HG03097 (cell line): ENCODE measurements at regions not wholly inside any gene's neighbourhood (a gene's known extent, or its start where the extent isn't known, plus 50 kb on each side); places are given as distances from the start of the nearest gene placed in this dataset.
"Not testable (repeated sequence)": the region's sequence is repeated elsewhere in the genome, so short reads cannot be mapped to it uniquely, and the experiment has no call there.

Experiments used
- ATAC-seq: cut with Tn5 transposase; IDR thresholded peaks from one replicate; pipeline ENCODE4 v1.9.1; 2021; ENCODE audit not compliant: unreplicated experiment, low FRiP score

- not testable (repeated sequence) for ATAC-seq
Observed at GRCh38 chr1:146521804-146522203, 293.0 kb upstream of the NOTCH2NLA start.

GRCh38 chr1:146513754-146514153 lies 284.9 kb upstream of the NOTCH2NLA start:
- ATAC-seq, result not testable (repeated sequence)

DNA sequence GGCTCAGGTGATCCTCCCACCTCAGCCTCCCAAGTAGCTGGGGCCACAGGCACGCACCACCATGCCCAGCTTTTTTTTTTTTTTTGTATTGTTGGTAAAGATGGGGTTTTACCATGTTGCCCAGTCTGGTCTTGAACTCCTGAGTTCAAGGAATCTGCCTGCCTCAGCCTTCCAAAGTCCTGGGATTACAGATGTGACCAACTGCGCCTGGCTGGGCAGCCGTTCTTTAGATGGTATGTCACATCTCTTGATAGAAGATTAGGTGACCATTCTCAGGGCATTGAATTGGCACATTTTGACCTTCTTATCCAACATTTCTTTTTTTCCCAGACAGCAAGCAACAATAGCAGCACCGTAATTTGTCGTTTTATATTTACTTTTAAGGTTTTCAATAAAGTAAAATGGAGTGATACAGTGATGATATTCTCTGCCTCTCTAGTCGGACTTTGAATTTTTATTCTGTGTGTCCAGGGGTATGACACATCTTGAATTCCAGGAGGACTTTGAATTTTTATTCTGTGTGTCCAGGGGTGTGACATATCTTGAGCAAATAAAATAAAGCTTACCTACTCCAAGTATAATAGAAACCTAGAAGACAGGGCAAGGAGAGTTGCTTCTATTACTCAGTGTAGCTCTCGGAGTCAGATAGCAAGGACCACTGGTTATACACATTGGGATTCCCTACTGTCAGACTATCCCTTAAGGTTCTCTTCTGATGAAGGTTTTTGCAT lies 282.4 kb upstream of the NOTCH2NLA start:
- ATAC-seq, result not testable (repeated sequence)

GRCh38 chr1:146510248-146510983 lies 281.6 kb upstream of the NOTCH2NLA start:
- ATAC-seq, result not testable (repeated sequence)

DNA sequence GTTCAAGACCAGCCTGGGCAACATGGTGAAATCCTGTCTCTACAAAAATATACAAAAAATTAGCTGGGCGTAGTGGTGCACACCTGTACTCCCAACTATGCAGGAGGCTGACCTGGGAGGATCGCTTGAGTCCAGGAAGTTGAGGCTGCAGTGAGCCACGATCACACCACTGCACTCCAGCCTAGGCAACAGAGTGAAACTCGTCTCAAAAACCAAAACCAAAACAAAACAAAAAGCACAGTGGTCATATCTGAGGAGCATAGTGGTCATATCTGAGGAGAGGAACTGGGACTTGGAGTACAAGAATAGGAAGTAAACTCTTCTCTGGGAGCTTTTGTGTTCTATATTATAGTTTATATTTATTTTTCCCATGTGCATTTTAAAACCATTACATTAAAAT lies 275.3 kb upstream of the NOTCH2NLA start:
- ATAC-seq, result not testable (repeated sequence)

- not testable (repeated sequence) for ATAC-seq
Observed at GRCh38 chr1:146487555-146487954, 258.7 kb upstream of the NOTCH2NLA start.

DNA sequence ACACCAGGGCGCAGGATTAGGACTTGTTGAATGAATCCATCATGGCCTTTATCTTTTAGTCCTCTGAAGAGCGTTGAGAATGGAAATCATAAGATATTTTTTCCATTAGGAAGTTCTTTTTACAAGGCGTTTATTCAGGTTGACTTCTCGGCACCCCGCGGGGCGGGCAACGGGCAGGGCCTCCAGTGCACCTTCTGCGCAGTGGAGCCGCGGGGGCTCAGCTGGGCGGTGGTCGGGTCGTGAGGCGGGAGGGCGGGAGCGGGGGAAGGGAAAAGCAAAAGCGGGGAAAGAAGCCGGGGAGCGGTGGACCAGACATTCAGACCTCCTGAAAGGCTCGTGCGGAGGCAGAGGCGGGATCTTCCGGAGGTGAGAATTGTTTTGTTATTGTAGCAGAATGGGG lies 258.3 kb upstream of the NOTCH2NLA start:
- ATAC-seq, result not testable (repeated sequence)

DNA sequence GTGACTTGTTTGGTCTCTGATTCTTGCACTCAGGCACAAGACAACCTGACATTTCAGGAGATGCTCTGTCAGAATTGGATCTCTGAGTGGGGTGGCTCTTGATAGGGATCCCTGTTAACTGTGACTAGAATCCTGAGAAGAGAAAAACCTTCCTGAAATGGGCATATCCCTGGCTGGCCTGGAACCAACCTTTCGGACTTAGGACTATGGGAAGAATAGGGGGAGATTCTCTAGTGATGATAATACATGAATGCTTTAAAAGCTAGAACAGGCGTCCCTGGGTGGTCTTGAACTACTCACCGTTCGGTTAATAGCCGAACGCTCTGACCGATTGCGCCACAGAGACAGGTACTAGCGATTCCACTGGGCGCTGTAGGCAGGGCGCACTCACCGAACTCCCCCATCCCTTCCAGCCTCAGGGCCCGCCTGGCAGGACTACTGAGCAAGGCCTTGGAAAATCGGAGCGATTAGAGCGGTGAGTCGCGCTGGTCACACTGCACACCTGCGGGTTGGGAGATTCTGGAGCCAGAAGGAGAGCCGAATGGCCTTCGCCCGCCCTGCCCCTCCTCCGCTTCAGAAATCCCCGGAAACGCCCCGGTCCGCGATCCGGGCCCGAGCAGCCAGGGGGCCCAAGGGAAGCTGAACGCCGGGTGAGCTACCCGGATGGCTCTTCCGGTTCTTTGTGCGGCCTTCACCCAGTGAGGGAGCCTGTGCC lies 257.6 kb upstream of the NOTCH2NLA start:
- ATAC-seq, result not testable (repeated sequence)

GRCh38 chr1:146484195-146484594 lies 255.4 kb upstream of the NOTCH2NLA start:
- ATAC-seq, result not testable (repeated sequence)

GRCh38 chr1:146479188-146479587 lies 250.4 kb upstream of the NOTCH2NLA start:
- ATAC-seq, result not testable (repeated sequence)

DNA sequence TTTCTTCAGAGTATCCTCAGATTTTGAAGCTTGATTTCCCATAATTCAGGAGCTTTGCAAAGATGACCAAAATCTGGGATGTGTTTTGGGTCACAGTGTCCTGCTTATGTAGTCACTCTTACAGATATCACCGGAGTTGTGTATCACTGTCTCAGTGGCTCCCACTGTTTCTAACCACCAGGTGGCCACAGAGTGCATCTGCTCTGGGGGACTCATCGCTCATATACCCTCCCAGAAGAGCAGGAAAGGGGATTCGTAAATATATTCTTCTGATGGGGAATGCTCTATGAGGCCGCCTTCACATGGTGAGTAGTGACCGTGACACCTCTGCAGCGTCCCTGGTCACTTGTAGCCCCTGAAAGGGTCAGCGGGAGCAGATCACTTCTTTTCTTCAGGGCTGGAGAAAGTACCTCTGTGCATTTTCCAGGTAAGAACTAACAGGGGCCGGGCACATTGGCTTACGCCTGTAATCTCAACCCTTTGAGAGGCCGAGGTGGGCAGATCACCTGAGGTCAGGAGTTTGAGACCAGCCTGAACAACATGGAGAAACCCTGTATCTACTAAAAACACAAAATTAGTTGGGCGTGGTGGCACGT lies 249.4 kb upstream of the NOTCH2NLA start:
- not testable (repeated sequence) for ATAC-seq

DNA sequence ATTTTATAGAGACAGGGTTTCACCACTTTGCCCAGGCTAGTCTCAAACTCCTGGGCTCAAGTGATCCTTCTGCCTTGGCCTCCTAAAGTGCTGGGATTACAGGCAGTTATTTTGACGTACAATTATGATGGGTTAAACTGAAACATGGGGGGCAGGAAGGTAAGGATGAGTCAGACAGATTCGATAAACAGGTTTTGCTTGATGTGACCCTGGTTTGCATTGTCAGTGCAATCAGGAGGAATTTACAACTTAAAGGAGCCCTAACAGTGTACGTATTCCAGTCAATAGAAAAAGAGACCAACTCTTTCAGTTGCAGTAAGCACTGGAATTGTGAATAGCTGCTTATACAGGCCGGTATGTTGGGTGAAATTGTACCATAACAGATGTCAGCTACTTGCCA lies 246.3 kb upstream of the NOTCH2NLA start:
- not testable (repeated sequence) for ATAC-seq

- not testable (repeated sequence) for ATAC-seq
Observed at GRCh38 chr1:146474216-146474615, 245.4 kb upstream of the NOTCH2NLA start.

DNA sequence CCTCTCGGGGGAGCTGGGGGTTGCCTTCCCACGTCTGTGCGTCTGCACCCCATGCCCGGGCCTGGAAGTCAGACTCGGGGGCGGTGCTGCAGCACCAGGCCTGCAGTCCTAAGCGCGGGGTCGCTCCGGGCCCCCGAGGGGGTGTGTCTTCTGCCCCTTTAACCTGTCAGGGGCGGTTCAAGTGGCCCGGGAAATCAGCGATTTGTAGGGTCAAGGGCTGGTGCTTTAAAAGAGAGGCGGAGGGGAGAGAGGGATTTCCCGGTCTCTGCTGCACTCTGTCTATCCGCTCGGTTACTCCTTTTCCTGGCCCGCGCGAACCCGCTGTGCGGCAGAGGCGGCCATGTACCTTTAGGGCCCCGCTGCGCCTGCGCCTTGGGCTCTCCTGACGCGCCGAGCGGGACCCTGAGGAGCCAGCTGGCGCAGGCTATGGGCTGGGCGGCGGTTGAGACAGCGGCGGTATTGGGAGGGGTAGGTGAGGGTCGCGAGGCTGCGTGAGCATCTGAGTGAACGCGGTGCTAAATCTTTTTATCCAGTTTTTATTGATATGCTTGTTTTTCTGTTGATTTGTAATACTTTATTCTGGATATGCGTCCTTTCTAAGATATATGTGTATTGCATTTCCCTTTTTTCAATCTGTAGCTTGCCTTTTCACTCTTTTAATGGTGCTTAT lies 243.5 kb upstream of the NOTCH2NLA start:
- ATAC-seq, result peak; percentile 77

GRCh38 chr1:146459939-146460338 lies 231.1 kb upstream of the NOTCH2NLA start:
- ATAC-seq, result not testable (repeated sequence)

- ATAC-seq, result not testable (repeated sequence)
Observed at GRCh38 chr1:146459308-146459707, 230.5 kb upstream of the NOTCH2NLA start.

DNA sequence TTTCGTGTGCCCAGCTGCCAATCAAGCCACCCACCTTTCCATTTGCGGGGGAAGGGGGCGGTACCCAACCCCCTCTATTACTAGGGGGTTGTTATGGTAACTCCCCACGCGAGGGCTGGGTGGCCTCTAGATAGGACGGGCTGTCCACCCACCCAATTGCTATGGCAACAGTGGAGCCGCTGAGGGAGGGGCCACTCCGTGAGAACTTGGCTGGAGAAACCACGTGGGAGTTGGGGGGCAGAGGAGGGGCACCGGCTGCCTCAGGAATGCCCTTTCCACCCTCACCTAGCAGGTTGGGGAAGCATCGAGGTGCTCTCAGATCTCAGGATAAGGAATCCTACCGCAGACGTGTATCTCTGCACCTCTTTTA lies 220.0 kb upstream of the NOTCH2NLA start:
- ATAC-seq, result not testable (repeated sequence)

- ATAC-seq, result not testable (repeated sequence)
Observed at GRCh38 chr1:146448212-146448876, 219.5 kb upstream of the NOTCH2NLA start.

GRCh38 chr1:146443871-146444222 lies 215.0 kb upstream of the NOTCH2NLA start:
- ATAC-seq, result not testable (repeated sequence)
